Colonic mucosa (tissue), 4 donors: ENCODE measurements at regions not wholly inside any gene's neighbourhood (a gene's known extent, or its start where the extent isn't known, plus 50 kb on each side); places are given as distances from the start of the nearest gene placed in this dataset.

Experiments
- DNase-seq: peaks from one replicate; pipeline ENCODE4 v3.0.0-alpha.2; 2020
- H3K27ac ChIP-seq: fragments of 200-600 bp; one replicate; pipeline ENCODE4 v1.8.0; 2021
- H3K27me3 ChIP-seq: fragments of 200-600 bp; one replicate; pipeline ENCODE4 v1.8.0; 2021
- H3K36me3 ChIP-seq: fragments of 200-600 bp; one replicate; pipeline ENCODE4 v1.8.0; 2021
- H3K4me1 ChIP-seq: fragments of 200-600 bp; one replicate; pipeline ENCODE4 v1.8.0; 2021; ENCODE audit warnings: mild to moderate bottlenecking
- H3K4me3 ChIP-seq: fragments of 200-600 bp; one replicate; pipeline ENCODE4 v1.8.0; 2021
- H3K9ac ChIP-seq, 2 donors: one replicate each; pipeline ENCODE4 v1.7.0; 2013; ENCODE audit warnings: control low read depth in 2 of 2, low read depth in 2 of 2, low read length in 2 of 2
- H3K9me3 ChIP-seq: fragments of 200-600 bp; one replicate; pipeline ENCODE4 v1.8.0; 2021
- CTCF ChIP-seq: fragments of 200-600 bp; IDR thresholded peaks from one replicate; pipeline ENCODE4 v1.8.0; 2022; ENCODE audit warnings: antibody characterized with exemption, mild to moderate bottlenecking
- intact Hi-C: fragments of 100-400 bp; cut with DNase I; formaldehyde crosslinking; loops from one replicate; pipeline ENCODE4 v1.14.1; 2022
- donor health status: healthy.
- donor health status: DM: no; HTN: no; CAD: no.
- donor health status: DM: no; HTN: no; CAD: no.

GRCh38 chr20:60132827-60133670 is 174.8 kb downstream of the CDH26 start:
- Histone ChIP-seq H3K9me3 (no peaks in the 10 kb centered on the region), H3K9ac (no peak overlapping the region), H3K4me3 (no peak overlapping the region), H3K36me3 (no peaks in the 10 kb centered on the region), H3K4me1 (no peaks in the 10 kb centered on the region), H3K27ac (no peak overlapping the region), H3K27me3 (no peaks in the 10 kb centered on the region)
- intact Hi-C loops, result no loop called here
- no peak for TF ChIP-seq CTCF
- DNase-seq, result no peak

DNA sequence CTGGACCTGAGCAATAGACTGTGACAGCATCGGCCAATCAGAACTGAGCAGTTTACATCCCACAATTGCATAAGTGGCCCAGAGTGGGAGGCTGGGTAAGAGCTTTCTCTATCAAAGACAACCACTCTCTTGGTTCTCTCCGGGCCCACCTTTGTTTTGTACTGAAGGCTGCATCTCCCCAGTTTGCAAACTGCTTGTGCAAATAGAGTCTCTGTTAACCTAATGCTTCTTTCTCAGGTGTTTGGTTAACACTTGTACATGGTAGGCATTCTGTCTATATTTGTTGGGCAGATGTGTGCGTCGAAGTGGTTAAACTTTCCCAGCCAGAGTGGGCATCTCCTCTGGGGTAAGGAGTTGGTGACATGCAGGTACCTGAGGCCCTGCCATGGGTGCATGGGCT is 177.1 kb downstream of the CDH26 start:
- no peak for DNase-seq
- no peaks in the 10 kb centered on the region for H3K36me3 ChIP-seq
- no peaks in the 10 kb centered on the region for H3K4me1 ChIP-seq
- H3K9ac ChIP-seq, result no peak overlapping the region
- no peak for TF ChIP-seq CTCF
- H3K27me3 ChIP-seq, result no peaks in the 10 kb centered on the region
- no peaks in the 10 kb centered on the region for H3K9me3 ChIP-seq
- intact Hi-C loops, result no loop called here
- no peak overlapping the region for H3K27ac ChIP-seq
- H3K4me3 ChIP-seq, result no peak overlapping the region

GRCh38 chr20:60136645-60137401 is 178.6 kb downstream of the CDH26 start:
- Histone ChIP-seq H3K9me3 (no peaks in the 10 kb centered on the region), H3K9ac (no peak overlapping the region), H3K27ac (no peak overlapping the region), H3K27me3 (no peaks in the 10 kb centered on the region), H3K4me3 (no peak overlapping the region), H3K4me1 (no peaks in the 10 kb centered on the region), H3K36me3 (no peaks in the 10 kb centered on the region)
- no peak for TF ChIP-seq CTCF
- intact Hi-C loops, result no loop called here
- no peak for DNase-seq

DNA sequence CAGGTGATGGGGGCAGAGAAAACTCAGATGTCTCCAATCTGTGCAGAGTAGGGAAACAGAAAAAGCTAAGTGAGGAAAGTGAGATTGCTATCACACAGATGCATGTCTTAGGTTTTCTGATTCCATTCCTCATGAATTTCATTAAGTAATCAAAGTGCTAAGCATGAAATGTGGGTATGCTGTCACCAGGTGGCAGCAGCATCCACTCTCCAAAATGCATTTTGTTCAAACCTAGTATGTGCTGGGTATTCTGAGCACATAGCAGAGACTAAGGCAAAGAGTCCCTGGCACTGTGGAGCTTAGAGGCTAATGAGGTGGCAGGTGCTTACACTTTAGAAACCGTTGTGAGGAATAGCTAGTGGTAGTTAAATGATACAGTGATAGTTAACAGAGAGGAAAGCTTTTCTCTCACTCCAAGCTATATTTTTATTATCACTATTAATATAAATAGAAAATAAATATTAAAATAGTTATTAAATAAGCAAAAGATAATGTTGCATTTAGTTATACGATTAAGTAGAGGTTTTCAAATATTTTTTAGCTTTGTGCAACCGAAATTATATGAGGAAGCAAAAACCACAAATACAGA is 179.5 kb downstream of the CDH26 start:
- Histone ChIP-seq H3K36me3 (no peaks in the 10 kb centered on the region), H3K9ac (no peak overlapping the region), H3K27ac (no peak overlapping the region), H3K4me3 (peak overlapping the region; percentile 43), H3K4me1 (no peaks in the 10 kb centered on the region), H3K27me3 (no peaks in the 10 kb centered on the region), H3K9me3 (no peaks in the 10 kb centered on the region)
- intact Hi-C loops, result no loop called here
- DNase-seq, result peak; percentile 38
- peak; percentile 40 for TF ChIP-seq CTCF

GRCh38 chr20:60138256-60139220 is 180.3 kb downstream of the CDH26 start:
- Histone ChIP-seq H3K27ac (no peak overlapping the region), H3K9ac (peak overlapping the region in 1 of 2 donors; percentile 38)

More at GRCh38 chr20:60138256-60139220, 180.3 kb downstream of the CDH26 start:
- H3K27me3 ChIP-seq, result no peaks in the 10 kb centered on the region
- DNase-seq, result peak; percentile 72
- peak overlapping the region; percentile 43 for H3K4me3 ChIP-seq
- no peak for TF ChIP-seq CTCF
- no peaks in the 10 kb centered on the region for H3K9me3 ChIP-seq
- intact Hi-C loops, result no loop called here
- no peaks in the 10 kb centered on the region for H3K36me3 ChIP-seq
- H3K4me1 ChIP-seq, result no peaks in the 10 kb centered on the region
